Heart left ventricle (tissue), 13 donors: ENCODE measurements at regions not wholly inside any gene's neighbourhood (a gene's known extent, or its start where the extent isn't known, plus 50 kb on each side); places are given as distances from the start of the nearest gene placed in this dataset.

ENCODE experiments used
- POLR2A ChIP-seq, 2 donors: fragments of 450-650 bp; IDR thresholded peaks; one replicate each; pipeline ENCODE4 v1.6.1; 2017; ENCODE audit warnings: antibody characterized with exemption in 2 of 2, mild to moderate bottlenecking in 2 of 2, moderate library complexity in 2 of 2
- TF ChIP-seq, protein P1 (sequence below), 12 donors: fragments of 200-600 bp; sonication (generic) in 4 of 12; IDR thresholded peaks; one replicate each; pipeline versions ENCODE4 v1.5.0 to v1.8.0; 2018 to 2022; ENCODE audit warnings: antibody characterized with exemption in 12 of 12, mild to moderate bottlenecking in 5 of 12
- donor health status: ischemic (EF 13 %, LVEDD 7.1; RV severe dilation, severe dysfunction).
- donor health status: DM: no; HTN: yes; CAD: no.
- donor health status: DM: no; HTN: no; CAD: no.
- donor health status: ischemic (EF 25% LVEDD 6.9; RV normal size, moderate dysfunction).
- donor health status: ischemic (EF 25% LVEDD 5.7; RV mildly dilated, moderate dysfunction).
- donor health status: ischemic (EF 35%, LVEDD 5.7; RV mildly dilated, moderate dysfunction).
- donor health status: nonischemic (EF 11% LVEDD 7.7; RV severe dilation, severe dysfunction).
- donor health status: DM: yes; HTN: yes; CAD: no.
- donor health status: PGD.
- donor health status: ischemic (EF 29% LVEDD 5.4; RV normal size, mild dysfunction).
- donor health status: nonischemic (EF 23%, LVEDD 6.1; RV moderate dilation, normal function).

- TF ChIP-seq, protein P1, sequence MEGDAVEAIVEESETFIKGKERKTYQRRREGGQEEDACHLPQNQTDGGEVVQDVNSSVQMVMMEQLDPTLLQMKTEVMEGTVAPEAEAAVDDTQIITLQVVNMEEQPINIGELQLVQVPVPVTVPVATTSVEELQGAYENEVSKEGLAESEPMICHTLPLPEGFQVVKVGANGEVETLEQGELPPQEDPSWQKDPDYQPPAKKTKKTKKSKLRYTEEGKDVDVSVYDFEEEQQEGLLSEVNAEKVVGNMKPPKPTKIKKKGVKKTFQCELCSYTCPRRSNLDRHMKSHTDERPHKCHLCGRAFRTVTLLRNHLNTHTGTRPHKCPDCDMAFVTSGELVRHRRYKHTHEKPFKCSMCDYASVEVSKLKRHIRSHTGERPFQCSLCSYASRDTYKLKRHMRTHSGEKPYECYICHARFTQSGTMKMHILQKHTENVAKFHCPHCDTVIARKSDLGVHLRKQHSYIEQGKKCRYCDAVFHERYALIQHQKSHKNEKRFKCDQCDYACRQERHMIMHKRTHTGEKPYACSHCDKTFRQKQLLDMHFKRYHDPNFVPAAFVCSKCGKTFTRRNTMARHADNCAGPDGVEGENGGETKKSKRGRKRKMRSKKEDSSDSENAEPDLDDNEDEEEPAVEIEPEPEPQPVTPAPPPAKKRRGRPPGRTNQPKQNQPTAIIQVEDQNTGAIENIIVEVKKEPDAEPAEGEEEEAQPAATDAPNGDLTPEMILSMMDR (IDR thresholded peaks at IDR 0.05): no peak
- TF ChIP-seq POLR2A (IDR thresholded peaks at IDR 0.05): no peak
These were observed 193.9 kb upstream of the MOCS1 start for GRCh38 chr6:40128127-40128526.
